ENCODE measurements at regions not wholly inside any gene's neighbourhood (a gene's known extent, or its start where the extent isn't known, plus 50 kb on each side); places are given as distances from the start of the nearest gene placed in this dataset.

GRCh38 chr16:79366635-79367034, 233.9 kb downstream of the MAF start:
- no peak for TF ChIP-seq CTCF (conservative IDR thresholded peaks at IDR 0.05)
- H3K27ac ChIP-seq, result no peak overlapping the region

GRCh38 chr16:79365702-79366101, 234.8 kb downstream of the MAF start:
- no peak overlapping the region for H3K27ac ChIP-seq
- no peak for TF ChIP-seq CTCF (conservative IDR thresholded peaks at IDR 0.05)

DNA sequence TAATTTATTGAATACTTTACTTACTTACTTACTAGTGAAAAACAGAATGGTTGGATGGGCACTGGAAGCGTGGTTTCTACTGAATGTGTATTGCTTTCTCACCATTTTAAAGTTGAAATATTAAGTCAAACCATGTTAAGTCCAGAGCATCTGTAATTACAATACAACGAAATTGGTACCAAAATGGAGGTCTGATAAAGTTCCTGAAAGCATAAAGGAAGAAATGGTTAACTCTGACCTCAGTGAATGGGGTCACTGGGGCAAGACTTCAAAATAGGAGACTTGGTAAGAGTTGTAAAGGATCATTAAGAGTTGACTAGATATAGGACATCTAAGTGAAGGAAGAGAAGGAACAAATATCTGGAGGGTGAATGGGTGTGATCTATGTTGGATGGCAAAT, 237.1 kb downstream of the MAF start:
- no peak overlapping the region for H3K27ac ChIP-seq
- TF ChIP-seq CTCF (conservative IDR thresholded peaks at IDR 0.05), result no peak

GRCh38 chr16:79363035-79363434, 237.5 kb downstream of the MAF start:
- no peak overlapping the region for H3K27ac ChIP-seq
- TF ChIP-seq CTCF (conservative IDR thresholded peaks at IDR 0.05), result no peak

- no peak for TF ChIP-seq CTCF (conservative IDR thresholded peaks at IDR 0.05)
- H3K27ac ChIP-seq, result no peak overlapping the region
These were observed 238.1 kb downstream of the MAF start for GRCh38 chr16:79362300-79362970.

DNA sequence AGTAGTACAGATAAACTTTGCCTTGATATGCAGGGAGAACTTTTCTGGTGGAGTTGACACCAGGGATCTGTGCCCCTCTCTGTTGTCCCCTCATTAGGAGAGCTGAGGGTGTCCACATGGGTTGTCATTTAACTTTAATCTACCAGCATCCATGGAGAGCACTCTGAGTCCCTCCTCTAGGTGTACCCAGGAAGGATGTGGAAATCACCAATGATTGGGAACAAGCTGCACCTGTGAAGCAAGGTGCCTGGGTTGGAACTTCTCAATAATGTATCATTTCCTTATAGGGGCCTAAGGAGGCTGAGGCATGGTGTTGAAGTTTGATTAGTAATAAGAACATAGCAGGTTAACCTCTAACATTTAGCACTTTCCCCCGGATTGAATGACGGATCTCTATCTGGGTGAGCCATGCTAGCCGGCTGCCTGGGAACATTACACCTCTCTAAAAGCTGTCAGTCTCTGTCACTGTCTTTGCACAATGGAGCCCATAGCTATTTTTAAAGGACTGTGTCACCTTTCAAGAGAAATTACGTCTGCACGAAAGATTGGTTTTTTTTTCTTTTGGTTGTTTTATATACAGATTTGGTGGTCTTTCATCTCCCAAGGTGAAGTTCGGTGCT, 239.3 kb downstream of the MAF start:
- H3K27ac ChIP-seq, result no peak overlapping the region
- TF ChIP-seq CTCF (conservative IDR thresholded peaks at IDR 0.05), result no peak

- TF ChIP-seq CTCF (conservative IDR thresholded peaks at IDR 0.05), result no peak
- H3K27ac ChIP-seq, result no peak overlapping the region
These were observed 240.3 kb downstream of the MAF start for GRCh38 chr16:79360267-79360666.

Data from VCaP (cell line).